ENCODE measurements at regions not wholly inside any gene's neighbourhood (a gene's known extent, or its start where the extent isn't known, plus 50 kb on each side); places are given as distances from the start of the nearest gene placed in this dataset.

DNA sequence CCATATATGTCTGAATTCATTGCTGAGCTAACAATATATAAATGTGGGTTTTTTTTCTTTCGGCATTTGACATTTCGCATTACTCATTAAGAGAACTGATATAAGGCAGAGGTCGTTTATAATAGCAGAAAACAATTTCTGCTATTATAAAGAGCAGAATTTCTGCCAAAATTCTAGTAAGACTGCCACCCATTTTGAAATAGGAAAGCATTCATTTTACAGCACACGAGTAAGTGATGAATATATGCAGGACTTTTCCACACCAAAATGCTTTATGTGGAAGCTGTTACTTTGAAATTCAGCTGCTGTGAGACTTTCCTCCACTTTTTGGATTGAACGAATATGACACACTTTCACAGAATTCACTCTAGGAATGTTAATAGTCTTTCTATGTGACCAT is 610.9 kb upstream of the MAN1A1 start:
- no peaks in the 10 kb centered on the region for H3K27me3 Mint-ChIP-seq (ENCODE audit: low read depth)
- no peaks in the 10 kb centered on the region for H3K9me3 Mint-ChIP-seq
- H3K4me1 Mint-ChIP-seq, result peaks cover 22% of the 10 kb centered on the region
- no peaks in the 10 kb centered on the region for H3K36me3 Mint-ChIP-seq
- DNase-seq (ENCODE audit: low spot score) (no peak), ATAC-seq (no peak)
- TF ChIP-seq ZNF396 (CRISPR knock-in tag; IDR thresholded peaks at IDR 0.05; ENCODE audit: borderline replicate concordance) (no peak), SP1 (CRISPR knock-in tag; conservative IDR thresholded peaks at IDR 0.05) (no peak), NFATC4 (CRISPR knock-in tag; IDR thresholded peaks at IDR 0.05) (no peak), FOXK1 (CRISPR knock-in tag; IDR thresholded peaks at IDR 0.05) (no peak), SOX15 (CRISPR knock-in tag; IDR thresholded peaks at IDR 0.05) (no peak), IRF2 (CRISPR knock-in tag; IDR thresholded peaks at IDR 0.05; ENCODE audit: borderline replicate concordance, low read depth) (no peak), SMAD3 (CRISPR knock-in tag; IDR thresholded peaks at IDR 0.05; ENCODE audit: borderline replicate concordance) (no peak), ZNF423 (CRISPR knock-in tag; IDR thresholded peaks at IDR 0.05) (no peak), ZNF138 (CRISPR knock-in tag; conservative IDR thresholded peaks at IDR 0.05) (no peak), RORB (CRISPR knock-in tag; IDR thresholded peaks at IDR 0.05) (no peak), JAZF1 (CRISPR knock-in tag; IDR thresholded peaks at IDR 0.05) (no peak), EMX1 (CRISPR knock-in tag; IDR thresholded peaks at IDR 0.05) (no peak)
- TF ChIP-seq, protein P1, sequence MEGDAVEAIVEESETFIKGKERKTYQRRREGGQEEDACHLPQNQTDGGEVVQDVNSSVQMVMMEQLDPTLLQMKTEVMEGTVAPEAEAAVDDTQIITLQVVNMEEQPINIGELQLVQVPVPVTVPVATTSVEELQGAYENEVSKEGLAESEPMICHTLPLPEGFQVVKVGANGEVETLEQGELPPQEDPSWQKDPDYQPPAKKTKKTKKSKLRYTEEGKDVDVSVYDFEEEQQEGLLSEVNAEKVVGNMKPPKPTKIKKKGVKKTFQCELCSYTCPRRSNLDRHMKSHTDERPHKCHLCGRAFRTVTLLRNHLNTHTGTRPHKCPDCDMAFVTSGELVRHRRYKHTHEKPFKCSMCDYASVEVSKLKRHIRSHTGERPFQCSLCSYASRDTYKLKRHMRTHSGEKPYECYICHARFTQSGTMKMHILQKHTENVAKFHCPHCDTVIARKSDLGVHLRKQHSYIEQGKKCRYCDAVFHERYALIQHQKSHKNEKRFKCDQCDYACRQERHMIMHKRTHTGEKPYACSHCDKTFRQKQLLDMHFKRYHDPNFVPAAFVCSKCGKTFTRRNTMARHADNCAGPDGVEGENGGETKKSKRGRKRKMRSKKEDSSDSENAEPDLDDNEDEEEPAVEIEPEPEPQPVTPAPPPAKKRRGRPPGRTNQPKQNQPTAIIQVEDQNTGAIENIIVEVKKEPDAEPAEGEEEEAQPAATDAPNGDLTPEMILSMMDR (IDR thresholded peaks at IDR 0.05), result no peak
- TF ChIP-seq, protein P2, sequence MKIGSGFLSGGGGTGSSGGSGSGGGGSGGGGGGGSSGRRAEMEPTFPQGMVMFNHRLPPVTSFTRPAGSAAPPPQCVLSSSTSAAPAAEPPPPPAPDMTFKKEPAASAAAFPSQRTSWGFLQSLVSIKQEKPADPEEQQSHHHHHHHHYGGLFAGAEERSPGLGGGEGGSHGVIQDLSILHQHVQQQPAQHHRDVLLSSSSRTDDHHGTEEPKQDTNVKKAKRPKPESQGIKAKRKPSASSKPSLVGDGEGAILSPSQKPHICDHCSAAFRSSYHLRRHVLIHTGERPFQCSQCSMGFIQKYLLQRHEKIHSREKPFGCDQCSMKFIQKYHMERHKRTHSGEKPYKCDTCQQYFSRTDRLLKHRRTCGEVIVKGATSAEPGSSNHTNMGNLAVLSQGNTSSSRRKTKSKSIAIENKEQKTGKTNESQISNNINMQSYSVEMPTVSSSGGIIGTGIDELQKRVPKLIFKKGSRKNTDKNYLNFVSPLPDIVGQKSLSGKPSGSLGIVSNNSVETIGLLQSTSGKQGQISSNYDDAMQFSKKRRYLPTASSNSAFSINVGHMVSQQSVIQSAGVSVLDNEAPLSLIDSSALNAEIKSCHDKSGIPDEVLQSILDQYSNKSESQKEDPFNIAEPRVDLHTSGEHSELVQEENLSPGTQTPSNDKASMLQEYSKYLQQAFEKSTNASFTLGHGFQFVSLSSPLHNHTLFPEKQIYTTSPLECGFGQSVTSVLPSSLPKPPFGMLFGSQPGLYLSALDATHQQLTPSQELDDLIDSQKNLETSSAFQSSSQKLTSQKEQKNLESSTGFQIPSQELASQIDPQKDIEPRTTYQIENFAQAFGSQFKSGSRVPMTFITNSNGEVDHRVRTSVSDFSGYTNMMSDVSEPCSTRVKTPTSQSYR (CRISPR knock-in tag; IDR thresholded peaks at IDR 0.05), result no peak
- TF ChIP-seq, protein P3, sequence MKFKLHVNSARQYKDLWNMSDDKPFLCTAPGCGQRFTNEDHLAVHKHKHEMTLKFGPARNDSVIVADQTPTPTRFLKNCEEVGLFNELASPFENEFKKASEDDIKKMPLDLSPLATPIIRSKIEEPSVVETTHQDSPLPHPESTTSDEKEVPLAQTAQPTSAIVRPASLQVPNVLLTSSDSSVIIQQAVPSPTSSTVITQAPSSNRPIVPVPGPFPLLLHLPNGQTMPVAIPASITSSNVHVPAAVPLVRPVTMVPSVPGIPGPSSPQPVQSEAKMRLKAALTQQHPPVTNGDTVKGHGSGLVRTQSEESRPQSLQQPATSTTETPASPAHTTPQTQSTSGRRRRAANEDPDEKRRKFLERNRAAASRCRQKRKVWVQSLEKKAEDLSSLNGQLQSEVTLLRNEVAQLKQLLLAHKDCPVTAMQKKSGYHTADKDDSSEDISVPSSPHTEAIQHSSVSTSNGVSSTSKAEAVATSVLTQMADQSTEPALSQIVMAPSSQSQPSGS (CRISPR knock-in tag; IDR thresholded peaks at IDR 0.05; ENCODE audit: borderline replicate concordance, low read depth), result no peak
- H3K4me3 Mint-ChIP-seq, result no peak overlapping the region
- ChIA-PET POLR2A (no interaction called here), CTCF (interaction anchor here (1.5 kb wide), 1 partner anchor 96 kb away, joined by 3 read pairs; no protein-coding TSS in a partner anchor)
- H3K27ac Mint-ChIP-seq, result no peak overlapping the region

DNA sequence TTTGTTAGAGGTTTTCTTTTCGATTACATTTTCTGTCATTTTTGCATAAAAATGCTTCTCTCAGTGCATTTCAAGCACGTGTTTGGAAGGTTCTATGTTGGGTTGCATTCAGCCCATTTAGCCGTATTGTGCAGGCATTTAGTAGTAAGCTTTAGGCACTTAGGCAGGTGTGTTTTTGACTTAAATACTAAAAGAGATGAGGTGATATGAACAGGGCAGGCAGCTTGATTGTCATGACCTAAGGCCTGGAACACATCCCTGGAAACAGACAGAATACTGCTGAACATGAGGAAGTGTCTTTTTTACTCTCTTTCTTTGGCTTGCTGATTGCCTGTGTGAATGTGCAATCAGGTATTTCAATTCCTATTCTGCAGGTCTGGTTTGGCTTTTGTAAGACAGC is 610.5 kb upstream of the MAN1A1 start:
- CTCF ChIA-PET, result interaction anchor here (1.5 kb wide), 1 partner anchor 96 kb away, joined by 3 read pairs; no protein-coding TSS in a partner anchor
- H3K4me1 Mint-ChIP-seq, result peaks cover 22% of the 10 kb centered on the region
- H3K27ac Mint-ChIP-seq, result no peak overlapping the region
- ATAC-seq (no peak; the same call in 1 of the 2 replicates), DNase-seq (ENCODE audit: low spot score) (no peak)
- TF ChIP-seq, protein P4, sequence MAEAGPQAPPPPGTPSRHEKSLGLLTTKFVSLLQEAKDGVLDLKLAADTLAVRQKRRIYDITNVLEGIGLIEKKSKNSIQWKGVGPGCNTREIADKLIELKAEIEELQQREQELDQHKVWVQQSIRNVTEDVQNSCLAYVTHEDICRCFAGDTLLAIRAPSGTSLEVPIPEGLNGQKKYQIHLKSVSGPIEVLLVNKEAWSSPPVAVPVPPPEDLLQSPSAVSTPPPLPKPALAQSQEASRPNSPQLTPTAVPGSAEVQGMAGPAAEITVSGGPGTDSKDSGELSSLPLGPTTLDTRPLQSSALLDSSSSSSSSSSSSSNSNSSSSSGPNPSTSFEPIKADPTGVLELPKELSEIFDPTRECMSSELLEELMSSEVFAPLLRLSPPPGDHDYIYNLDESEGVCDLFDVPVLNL (CRISPR knock-in tag; IDR thresholded peaks at IDR 0.05; ENCODE audit: borderline replicate concordance, low read depth), result no peak
- TF ChIP-seq, protein P5, sequence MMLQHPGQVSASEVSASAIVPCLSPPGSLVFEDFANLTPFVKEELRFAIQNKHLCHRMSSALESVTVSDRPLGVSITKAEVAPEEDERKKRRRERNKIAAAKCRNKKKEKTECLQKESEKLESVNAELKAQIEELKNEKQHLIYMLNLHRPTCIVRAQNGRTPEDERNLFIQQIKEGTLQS (CRISPR knock-in tag; conservative IDR thresholded peaks at IDR 0.05), result no peak
- TF ChIP-seq ZNF396 (CRISPR knock-in tag; IDR thresholded peaks at IDR 0.05; ENCODE audit: borderline replicate concordance) (no peak), ZNF671 (CRISPR knock-in tag; IDR thresholded peaks at IDR 0.05) (no peak), OVOL2 (CRISPR knock-in tag; IDR thresholded peaks at IDR 0.05; ENCODE audit: borderline replicate concordance) (no peak)
- no peak overlapping the region for H3K4me3 Mint-ChIP-seq
- no peaks in the 10 kb centered on the region for H3K27me3 Mint-ChIP-seq (ENCODE audit: low read depth)
- POLR2A ChIA-PET, result no interaction called here
- no peaks in the 10 kb centered on the region for H3K9me3 Mint-ChIP-seq
- H3K36me3 Mint-ChIP-seq, result no peaks in the 10 kb centered on the region
